GM12874 (cell line): ENCODE measurements at regions not wholly inside any gene's neighbourhood (a gene's known extent, or its start where the extent isn't known, plus 50 kb on each side); places are given as distances from the start of the nearest gene placed in this dataset.

ENCODE experiments used
- TF ChIP-seq, protein P1 (sequence below): IDR thresholded peaks from 2 replicates; pipeline ENCODE4 v1.5.1; 2011; ENCODE audit warnings: low read depth, mild to moderate bottlenecking, control low read depth, low read length, moderate library complexity; ENCODE audit not compliant: insufficient read depth

- TF ChIP-seq, protein P1, sequence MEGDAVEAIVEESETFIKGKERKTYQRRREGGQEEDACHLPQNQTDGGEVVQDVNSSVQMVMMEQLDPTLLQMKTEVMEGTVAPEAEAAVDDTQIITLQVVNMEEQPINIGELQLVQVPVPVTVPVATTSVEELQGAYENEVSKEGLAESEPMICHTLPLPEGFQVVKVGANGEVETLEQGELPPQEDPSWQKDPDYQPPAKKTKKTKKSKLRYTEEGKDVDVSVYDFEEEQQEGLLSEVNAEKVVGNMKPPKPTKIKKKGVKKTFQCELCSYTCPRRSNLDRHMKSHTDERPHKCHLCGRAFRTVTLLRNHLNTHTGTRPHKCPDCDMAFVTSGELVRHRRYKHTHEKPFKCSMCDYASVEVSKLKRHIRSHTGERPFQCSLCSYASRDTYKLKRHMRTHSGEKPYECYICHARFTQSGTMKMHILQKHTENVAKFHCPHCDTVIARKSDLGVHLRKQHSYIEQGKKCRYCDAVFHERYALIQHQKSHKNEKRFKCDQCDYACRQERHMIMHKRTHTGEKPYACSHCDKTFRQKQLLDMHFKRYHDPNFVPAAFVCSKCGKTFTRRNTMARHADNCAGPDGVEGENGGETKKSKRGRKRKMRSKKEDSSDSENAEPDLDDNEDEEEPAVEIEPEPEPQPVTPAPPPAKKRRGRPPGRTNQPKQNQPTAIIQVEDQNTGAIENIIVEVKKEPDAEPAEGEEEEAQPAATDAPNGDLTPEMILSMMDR, result no peak
Measured at GRCh38 chr11:101401245-101401644, 182.6 kb downstream of the TRPC6 start.

DNA sequence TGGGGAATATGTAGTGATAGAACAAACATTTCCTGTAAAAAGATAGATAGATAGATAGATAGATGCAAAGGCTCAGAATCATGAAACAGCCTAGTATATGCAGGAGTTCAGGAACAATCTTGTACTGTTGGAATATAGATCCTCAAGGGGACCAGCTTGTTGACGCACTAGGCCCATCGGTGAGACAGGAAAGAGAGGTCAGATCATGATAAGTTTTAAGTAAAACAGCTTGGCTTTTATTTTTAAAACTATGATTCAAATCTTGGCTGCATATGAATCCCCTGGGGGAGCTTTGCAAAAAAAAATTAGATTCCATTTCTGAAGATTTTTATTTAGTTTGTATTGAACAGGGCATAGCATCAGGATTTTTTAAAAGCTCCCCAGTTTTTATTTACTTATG is 185.8 kb downstream of the TRPC6 start:
- TF ChIP-seq, protein P1, result no peak

DNA sequence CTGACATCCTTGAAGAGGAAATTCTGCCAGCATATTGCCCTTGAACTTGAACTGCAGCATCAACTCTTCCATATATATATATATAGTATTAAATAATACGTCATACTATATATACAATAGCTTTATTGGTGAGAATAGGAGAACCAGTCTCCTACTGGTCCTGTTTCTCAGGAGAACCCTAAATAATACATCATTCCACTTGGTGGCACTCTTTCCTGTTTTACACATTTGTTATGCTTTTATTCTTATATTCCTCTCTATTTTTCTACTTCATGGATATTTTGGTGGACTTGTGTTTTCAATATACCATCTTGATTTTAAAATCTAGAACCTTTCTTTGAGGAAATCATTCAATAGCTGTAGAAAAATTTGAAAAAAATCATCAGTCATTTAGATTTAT is 193.3 kb downstream of the TRPC6 start:
- TF ChIP-seq, protein P1, result no peak

- TF ChIP-seq, protein P1, result no peak
Measured at GRCh38 chr11:101369835-101370234, 214.0 kb downstream of the TRPC6 start.

DNA sequence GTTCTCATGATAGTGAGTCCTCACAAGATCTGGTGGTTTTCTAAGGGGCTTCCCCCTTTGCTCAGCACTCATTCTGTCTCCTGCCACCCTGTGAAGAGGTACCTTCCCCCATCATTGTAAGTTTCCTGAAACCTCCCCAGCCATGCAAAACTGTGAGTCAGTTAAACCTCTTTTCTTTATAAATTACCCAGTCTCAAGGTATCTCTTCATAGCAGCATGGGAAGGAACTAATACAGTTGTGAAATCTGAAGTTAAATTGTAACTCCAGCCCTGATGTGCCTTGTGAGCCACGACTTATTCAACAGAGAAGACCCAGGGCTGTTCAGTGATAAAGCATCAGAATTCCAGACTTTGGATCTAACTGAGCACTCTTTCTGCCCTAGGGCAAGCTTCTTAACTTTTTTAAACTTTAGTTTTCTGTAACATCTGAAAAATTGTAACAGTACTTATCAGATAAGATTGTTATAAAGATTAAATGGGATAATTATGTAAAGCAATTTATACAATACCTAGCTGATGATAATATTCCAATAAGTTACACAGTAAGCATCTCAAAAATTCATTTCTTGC is 220.0 kb downstream of the TRPC6 start:
- TF ChIP-seq, protein P1, result no peak

DNA sequence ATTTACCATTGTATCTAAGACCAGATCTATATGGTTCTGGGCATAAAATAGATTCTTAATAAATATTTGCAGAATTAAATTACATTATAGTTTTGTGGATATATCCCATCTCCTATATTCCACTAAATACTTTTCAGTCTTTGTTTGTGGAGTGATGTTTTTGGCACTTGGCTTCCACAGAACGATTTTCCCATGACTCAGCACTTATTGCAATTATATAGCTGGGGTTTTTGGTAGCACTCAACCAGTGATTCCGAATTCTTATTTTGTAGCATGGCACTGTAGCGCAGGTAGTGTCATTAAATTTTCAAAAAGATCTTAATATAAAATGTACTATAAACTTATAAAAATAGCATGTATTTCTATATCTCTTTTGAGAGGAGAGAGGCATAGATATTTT is 221.2 kb downstream of the TRPC6 start:
- TF ChIP-seq, protein P1, result no peak

- TF ChIP-seq, protein P1, result no peak
Measured at GRCh38 chr11:101357771-101358170, 226.0 kb downstream of the TRPC6 start.
